H9 (cell line): ENCODE measurements at regions not wholly inside any gene's neighbourhood (a gene's known extent, or its start where the extent isn't known, plus 50 kb on each side); places are given as distances from the start of the nearest gene placed in this dataset.

Experiments
- DNase-seq: peaks from one replicate; pipeline ENCODE4 v3.0.0-alpha.2; 2017
- H2AFZ ChIP-seq: one replicate; pipeline ENCODE4 v1.6.1; 2013; ENCODE audit warnings: mild to moderate bottlenecking, low read length, control low read depth, moderate library complexity
- H2AK5ac ChIP-seq: 2 replicates; pipeline ENCODE4 v1.6.1; 2013; ENCODE audit warnings: low read length, control low read depth, mixed read lengths; ENCODE audit not compliant: insufficient read length
- H2BK120ac ChIP-seq: one replicate; pipeline ENCODE4 v1.6.1; 2013; ENCODE audit warnings: low read depth, mild to moderate bottlenecking, low read length, control low read depth, inconsistent platforms; ENCODE audit not compliant: poor library complexity, severe bottlenecking
- H2BK12ac ChIP-seq: 2 replicates; pipeline ENCODE4 v1.6.1; 2013; ENCODE audit warnings: low read length, control low read depth, mixed read lengths, low read depth; ENCODE audit not compliant: insufficient read length
- H2BK15ac ChIP-seq: 2 replicates; pipeline ENCODE4 v1.6.1; 2013; ENCODE audit warnings: low read depth, low read length, control low read depth
- H2BK20ac ChIP-seq: one replicate; pipeline ENCODE4 v1.6.1; 2013; ENCODE audit warnings: low read depth, mild to moderate bottlenecking, low read length, control low read depth, inconsistent platforms; ENCODE audit not compliant: poor library complexity, severe bottlenecking
- H2BK5ac ChIP-seq: 2 replicates; pipeline ENCODE4 v1.6.1; 2013; ENCODE audit warnings: low read length, control low read depth, mixed read lengths; ENCODE audit not compliant: insufficient read length
- H3K14ac ChIP-seq: 2 replicates; pipeline ENCODE4 v1.6.1; 2013; ENCODE audit warnings: low read length, control low read depth; ENCODE audit not compliant: insufficient read depth
- H3K18ac ChIP-seq: 2 replicates; pipeline ENCODE4 v1.6.1; 2013; ENCODE audit warnings: low read depth, mild to moderate bottlenecking, mixed read lengths, low read length, control low read depth; ENCODE audit not compliant: insufficient read length
- H3K23ac ChIP-seq: 2 replicates; pipeline ENCODE4 v1.6.1; 2013; ENCODE audit warnings: low read length, control low read depth, mixed read lengths, low read depth; ENCODE audit not compliant: insufficient read length
- H3K23me2 ChIP-seq: 2 replicates; pipeline ENCODE4 v1.6.1; 2013; ENCODE audit warnings: low read depth, mild to moderate bottlenecking, mixed read lengths, low read length, control low read depth; ENCODE audit not compliant: insufficient read length, poor library complexity, severe bottlenecking
- H3K27ac ChIP-seq: 2 replicates; pipeline ENCODE4 v1.5.1; 2013; ENCODE audit warnings: low read length, control low read depth, mixed read lengths, low read depth; ENCODE audit not compliant: insufficient read length
- H3K27me3 ChIP-seq: 2 replicates; pipeline ENCODE4 v1.6.1; 2013; ENCODE audit warnings: low read length, control low read depth, inconsistent platforms; ENCODE audit not compliant: insufficient read depth
- H3K4ac ChIP-seq: 2 replicates; pipeline ENCODE4 v1.6.1; 2013; ENCODE audit warnings: low read depth, mild to moderate bottlenecking, control low read depth, inconsistent platforms, low read length, moderate library complexity
- H3K4me1 ChIP-seq: 2 replicates; pipeline ENCODE4 v1.6.1; 2013; ENCODE audit warnings: low read length, control low read depth, inconsistent platforms; ENCODE audit not compliant: insufficient read depth
- H3K4me2 ChIP-seq: 2 replicates; pipeline ENCODE4 v1.6.1; 2013; ENCODE audit warnings: low read length, control low read depth, mixed read lengths; ENCODE audit not compliant: insufficient read length, insufficient read depth
- H3K56ac ChIP-seq: 2 replicates; pipeline ENCODE4 v1.6.1; 2013; ENCODE audit warnings: low read depth, mild to moderate bottlenecking, mixed read lengths, low read length, control low read depth; ENCODE audit not compliant: insufficient read length
- H3K79me1 ChIP-seq: 2 replicates; pipeline ENCODE4 v1.6.1; 2013; ENCODE audit warnings: low read depth, mild to moderate bottlenecking, moderate library complexity, low read length, control low read depth, inconsistent platforms; ENCODE audit not compliant: insufficient read depth, poor library complexity, severe bottlenecking
- H3K79me2 ChIP-seq: 2 replicates; pipeline ENCODE4 v1.6.1; 2013; ENCODE audit warnings: low read length, control low read depth, inconsistent platforms; ENCODE audit not compliant: insufficient read depth
- H3K9ac ChIP-seq: 2 replicates; pipeline ENCODE4 v1.6.1; 2013; ENCODE audit warnings: low read length, control low read depth, mixed read lengths; ENCODE audit not compliant: insufficient read length; ENCODE audit errors: extremely low read depth
- H3K9me3 ChIP-seq: one replicate; pipeline ENCODE4 v1.6.1; 2013; ENCODE audit warnings: low read depth, low read length, inconsistent platforms; ENCODE audit not compliant: control insufficient read depth
- H3T11ph ChIP-seq: one replicate; pipeline ENCODE4 v1.6.1; 2013; ENCODE audit warnings: mild to moderate bottlenecking, low read length, control low read depth, inconsistent platforms
- H4K20me1 ChIP-seq: one replicate; pipeline ENCODE4 v1.6.1; 2013; ENCODE audit not compliant: control insufficient read depth, insufficient read length, insufficient read depth
- H4K5ac ChIP-seq: 2 replicates; pipeline ENCODE4 v1.6.1; 2013; ENCODE audit warnings: low read depth, mild to moderate bottlenecking, mixed read lengths, low read length, control low read depth; ENCODE audit not compliant: insufficient read length
- H4K8ac ChIP-seq: replicated peaks from 2 replicates; pipeline ENCODE4 v1.6.1; 2013; ENCODE audit warnings: low read length, control low read depth, mixed read lengths, low read depth; ENCODE audit not compliant: insufficient read length
- H4K91ac ChIP-seq: 2 replicates; pipeline ENCODE4 v1.6.1; 2013; ENCODE audit warnings: low read depth, mild to moderate bottlenecking, moderate library complexity, mixed read lengths, low read length, control low read depth; ENCODE audit not compliant: insufficient read length
- H3K27ac Mint-ChIP-seq, 3 experiments: 2 replicates in 2 of 3; 3 replicates in 1 of 3; pipeline ENCODE4 v1.8.0; 2020 to 2021; ENCODE audit warnings: mixed read lengths in 3 of 3, mild to moderate bottlenecking in 1 of 3, moderate library complexity in 1 of 3
- H3K27me3 Mint-ChIP-seq: 2 replicates; pipeline ENCODE4 v1.8.0; 2021; ENCODE audit warnings: low read depth, mild to moderate bottlenecking, moderate library complexity, mixed read lengths
- H3K36me3 Mint-ChIP-seq, 3 experiments: 2 replicates in 2 of 3; 3 replicates in 1 of 3; pipeline ENCODE4 v1.8.0; 2020 to 2021; ENCODE audit warnings: low read depth in 3 of 3, mixed read lengths in 3 of 3; ENCODE audit not compliant: insufficient read depth in 1 of 3
- H3K4me1 Mint-ChIP-seq, 2 experiments: 2 replicates each; pipeline ENCODE4 v1.8.0; 2020; ENCODE audit warnings: mixed read lengths in 2 of 2
- H3K4me3 Mint-ChIP-seq, 2 experiments: 2 replicates in 1 of 2; 3 replicates in 1 of 2; pipeline ENCODE4 v1.8.0; 2020 to 2021; ENCODE audit warnings: mild to moderate bottlenecking in 2 of 2, mixed read lengths in 2 of 2, moderate library complexity in 1 of 2
- H3K9me3 Mint-ChIP-seq, 2 experiments: 2 replicates in 1 of 2; 3 replicates in 1 of 2; pipeline ENCODE4 v1.8.0; 2020; ENCODE audit warnings: mild to moderate bottlenecking in 2 of 2, mixed read lengths in 2 of 2, moderate library complexity in 1 of 2
- WGBS: extraction: QIAGEN DNeasy Blood & Tissue Kit; methylation state at CpG from one replicate; pipeline ENCODE4 v1.1.7; 2013; ENCODE audit warnings: missing lambda C conversion rate, low lambda C conversion rate, mixed read lengths; ENCODE audit not compliant: insufficient read length; ENCODE audit errors: extremely low coverage; 5-methylcytosine and 5-hydroxymethylcytosine counted together
- TF ChIP-seq, protein P1 (sequence below): fragments of 200-600 bp; sonication (generic); conservative IDR thresholded peaks from 3 replicates; pipeline ENCODE4 v1.8.0; 2021; ENCODE audit warnings: antibody characterized with exemption, mild to moderate bottlenecking

GRCh38 chr10:132120734-132121510, 55.2 kb downstream of the JAKMIP3 start:
- Histone ChIP-seq H2BK120ac (no peak overlapping the region), H4K20me1 (no peaks in the 10 kb centered on the region), H3K23ac (no peak overlapping the region), H2AFZ (no peak overlapping the region), H2BK12ac (no peak overlapping the region), H2BK15ac (no peak overlapping the region), H3K4me2 (no peak overlapping the region), H3K4ac (no peak overlapping the region), H3K9ac (no peak overlapping the region), H3K4me1 (no peaks in the 10 kb centered on the region), H3K79me2 (no peaks in the 10 kb centered on the region), H2AK5ac (no peak overlapping the region), H3K27me3 (no peaks in the 10 kb centered on the region), H4K8ac (no peak overlapping the region), H3T11ph (no peak overlapping the region), H2BK20ac (no peak overlapping the region), H3K79me1 (no peaks in the 10 kb centered on the region), H3K27ac (no peak overlapping the region), H2BK5ac (no peak overlapping the region), H4K91ac (no peak overlapping the region), H3K14ac (no peak overlapping the region; the same call in 1 of the 2 replicates), H3K56ac (no peak overlapping the region), H3K18ac (no peak overlapping the region), H3K23me2 (no peaks in the 10 kb centered on the region), H3K9me3 (no peaks in the 10 kb centered on the region), H4K5ac (no peak overlapping the region)
- peaks cover 5% of the 10 kb centered on the region; the same call in 1 of the 2 replicates for H3K27me3 Mint-ChIP-seq
- peaks cover 7 to 11% of the 10 kb centered on the region in 2 experiments for H3K4me1 Mint-ChIP-seq
- DNase-seq: no peak
- no CpG with 5 or more reads among the region's 25 CpGs for WGBS
- no peak overlapping the region for H3K27ac Mint-ChIP-seq
- H3K4me3 Mint-ChIP-seq: no peak overlapping the region
- H3K9me3 Mint-ChIP-seq: no peaks in the 10 kb centered on the region
- no peaks in the 10 kb centered on the region for H3K36me3 Mint-ChIP-seq
- TF ChIP-seq, protein P1, sequence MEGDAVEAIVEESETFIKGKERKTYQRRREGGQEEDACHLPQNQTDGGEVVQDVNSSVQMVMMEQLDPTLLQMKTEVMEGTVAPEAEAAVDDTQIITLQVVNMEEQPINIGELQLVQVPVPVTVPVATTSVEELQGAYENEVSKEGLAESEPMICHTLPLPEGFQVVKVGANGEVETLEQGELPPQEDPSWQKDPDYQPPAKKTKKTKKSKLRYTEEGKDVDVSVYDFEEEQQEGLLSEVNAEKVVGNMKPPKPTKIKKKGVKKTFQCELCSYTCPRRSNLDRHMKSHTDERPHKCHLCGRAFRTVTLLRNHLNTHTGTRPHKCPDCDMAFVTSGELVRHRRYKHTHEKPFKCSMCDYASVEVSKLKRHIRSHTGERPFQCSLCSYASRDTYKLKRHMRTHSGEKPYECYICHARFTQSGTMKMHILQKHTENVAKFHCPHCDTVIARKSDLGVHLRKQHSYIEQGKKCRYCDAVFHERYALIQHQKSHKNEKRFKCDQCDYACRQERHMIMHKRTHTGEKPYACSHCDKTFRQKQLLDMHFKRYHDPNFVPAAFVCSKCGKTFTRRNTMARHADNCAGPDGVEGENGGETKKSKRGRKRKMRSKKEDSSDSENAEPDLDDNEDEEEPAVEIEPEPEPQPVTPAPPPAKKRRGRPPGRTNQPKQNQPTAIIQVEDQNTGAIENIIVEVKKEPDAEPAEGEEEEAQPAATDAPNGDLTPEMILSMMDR: no peak
